NCI-H524 (cell line): ENCODE measurements at regions not wholly inside any gene's neighbourhood (a gene's known extent, or its start where the extent isn't known, plus 50 kb on each side); places are given as distances from the start of the nearest gene placed in this dataset.

ENCODE experiments used
- DNase-seq, 2 experiments: peaks; one replicate each; lab custom pipeline; 2025; lab: John Stamatoyannopoulos, UW

GRCh38 chr4:80145739-80146138, 51.6 kb upstream of the PRDM8 start:
- no peak for DNase-seq

GRCh38 chr4:80144676-80145470, 52.4 kb upstream of the PRDM8 start:
- peak in 1 of 2 experiments; percentile 64 for DNase-seq

GRCh38 chr4:80143307-80143679, 54.0 kb upstream of the PRDM8 start:
- no peak for DNase-seq

- no peak for DNase-seq
These were observed 54.7 kb upstream of the PRDM8 start for GRCh38 chr4:80142394-80143306.

GRCh38 chr4:80141543-80141942, 55.8 kb upstream of the PRDM8 start:
- DNase-seq, result no peak

- DNase-seq, result no peak
These were observed 57.1 kb upstream of the PRDM8 start for GRCh38 chr4:80140194-80140593.

GRCh38 chr4:80139671-80140070, 57.6 kb upstream of the PRDM8 start:
- no peak for DNase-seq

GRCh38 chr4:80138551-80139538, 58.5 kb upstream of the PRDM8 start:
- no peak for DNase-seq

- no peak for DNase-seq
These were observed 59.7 kb upstream of the PRDM8 start for GRCh38 chr4:80137631-80138030.

- no peak for DNase-seq
These were observed 61.0 kb upstream of the PRDM8 start for GRCh38 chr4:80136270-80136669.

GRCh38 chr4:80135702-80136058, 61.6 kb upstream of the PRDM8 start:
- DNase-seq, result no peak

GRCh38 chr4:80134936-80135701, 62.1 kb upstream of the ANTXR2 start:
- DNase-seq, result peak in 1 of 2 experiments; percentile 11

- DNase-seq, result no peak
These were observed 60.3 kb upstream of the ANTXR2 start for GRCh38 chr4:80133240-80133783.

- DNase-seq, result no peak
These were observed 56.8 kb upstream of the ANTXR2 start for GRCh38 chr4:80129785-80130184.

GRCh38 chr4:80128941-80129340, 55.9 kb upstream of the ANTXR2 start:
- no peak for DNase-seq

- no peak for DNase-seq
These were observed 54.9 kb upstream of the ANTXR2 start for GRCh38 chr4:80127870-80128419.

- DNase-seq, result no peak
These were observed 53.4 kb upstream of the ANTXR2 start for GRCh38 chr4:80126435-80126834.

- DNase-seq, result no peak
These were observed 52.5 kb upstream of the ANTXR2 start for GRCh38 chr4:80125252-80126177.
